C4-2B (cell line): ENCODE measurements at regions not wholly inside any gene's neighbourhood (a gene's known extent, or its start where the extent isn't known, plus 50 kb on each side); places are given as distances from the start of the nearest gene placed in this dataset.

Experiments
- CTCF ChIP-seq: fragments of 450-650 bp; conservative IDR thresholded peaks from 2 replicates; pipeline ENCODE4 v1.5.1; 2017; ENCODE audit warnings: mild to moderate bottlenecking
- ZFX ChIP-seq: fragments of 450-650 bp; IDR thresholded peaks from 2 replicates; pipeline ENCODE4 v1.6.1; 2017

DNA sequence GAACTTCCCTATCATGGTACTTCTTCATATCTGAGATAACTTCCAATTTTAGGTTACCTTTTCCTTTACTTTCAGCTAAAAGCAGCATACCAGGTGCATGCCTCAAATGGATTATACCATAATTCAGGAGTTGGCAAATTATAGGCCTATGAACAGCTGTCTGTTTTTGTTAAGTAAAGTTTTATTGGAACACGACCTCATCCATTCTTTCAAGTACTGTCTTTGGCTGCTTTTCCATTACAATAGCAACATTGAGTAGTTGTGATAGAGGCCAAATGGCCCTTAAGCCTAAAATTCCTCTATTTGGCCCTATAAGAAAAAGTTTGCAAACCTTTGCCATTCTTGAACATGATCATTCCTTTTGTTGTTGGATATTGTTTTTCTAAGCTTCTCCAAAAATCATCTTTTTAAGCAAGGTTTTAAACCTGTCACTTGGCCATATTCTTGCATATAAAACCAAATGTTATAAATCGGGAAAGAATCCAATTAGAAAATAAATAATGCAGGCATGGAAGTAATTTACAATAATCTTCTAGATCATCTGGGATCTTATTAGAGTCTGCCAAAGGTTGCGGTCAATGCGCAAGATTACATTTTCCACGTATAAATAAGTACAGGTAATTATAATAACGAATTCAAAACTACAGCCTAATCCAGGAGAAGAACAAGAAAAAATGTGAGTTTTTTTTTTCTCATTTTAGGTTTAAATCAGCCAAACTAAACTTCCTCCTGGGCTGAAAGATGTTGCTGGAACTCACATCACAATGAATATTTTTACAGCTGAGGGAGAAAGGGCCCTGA is 226.5 kb upstream of the ANKRD55 start:
- TF ChIP-seq CTCF (no peak), ZFX (no peak)
